ENCODE measurements at regions not wholly inside any gene's neighbourhood (a gene's known extent, or its start where the extent isn't known, plus 50 kb on each side); places are given as distances from the start of the nearest gene placed in this dataset.
"Not testable (repeated sequence)": the region's sequence is repeated elsewhere in the genome, so short reads cannot be mapped to it uniquely, and the experiment has no call there.

- Mint-ChIP-seq H3K4me1 (ENCODE audit: low read depth) (no peaks in the 10 kb centered on the region), H3K36me3 (ENCODE audit: low read depth) (no peaks in the 10 kb centered on the region), H3K27ac (ENCODE audit: unreplicated experiment) (no peak overlapping the region), H3K4me3 (ENCODE audit: unreplicated experiment) (no peak overlapping the region), H3K9me3 (ENCODE audit: low read depth) (no peaks in the 10 kb centered on the region), H3K27me3 (ENCODE audit: low read depth) (no peaks in the 10 kb centered on the region)
- DNase-seq (ENCODE audit: low spot score), result no peak
- TF ChIP-seq, protein P1, sequence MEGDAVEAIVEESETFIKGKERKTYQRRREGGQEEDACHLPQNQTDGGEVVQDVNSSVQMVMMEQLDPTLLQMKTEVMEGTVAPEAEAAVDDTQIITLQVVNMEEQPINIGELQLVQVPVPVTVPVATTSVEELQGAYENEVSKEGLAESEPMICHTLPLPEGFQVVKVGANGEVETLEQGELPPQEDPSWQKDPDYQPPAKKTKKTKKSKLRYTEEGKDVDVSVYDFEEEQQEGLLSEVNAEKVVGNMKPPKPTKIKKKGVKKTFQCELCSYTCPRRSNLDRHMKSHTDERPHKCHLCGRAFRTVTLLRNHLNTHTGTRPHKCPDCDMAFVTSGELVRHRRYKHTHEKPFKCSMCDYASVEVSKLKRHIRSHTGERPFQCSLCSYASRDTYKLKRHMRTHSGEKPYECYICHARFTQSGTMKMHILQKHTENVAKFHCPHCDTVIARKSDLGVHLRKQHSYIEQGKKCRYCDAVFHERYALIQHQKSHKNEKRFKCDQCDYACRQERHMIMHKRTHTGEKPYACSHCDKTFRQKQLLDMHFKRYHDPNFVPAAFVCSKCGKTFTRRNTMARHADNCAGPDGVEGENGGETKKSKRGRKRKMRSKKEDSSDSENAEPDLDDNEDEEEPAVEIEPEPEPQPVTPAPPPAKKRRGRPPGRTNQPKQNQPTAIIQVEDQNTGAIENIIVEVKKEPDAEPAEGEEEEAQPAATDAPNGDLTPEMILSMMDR (IDR thresholded peaks at IDR 0.05), result no peak
These were observed 272.1 kb upstream of the IZUMO3 start for GRCh38 chr9:24817756-24818155.

DNA sequence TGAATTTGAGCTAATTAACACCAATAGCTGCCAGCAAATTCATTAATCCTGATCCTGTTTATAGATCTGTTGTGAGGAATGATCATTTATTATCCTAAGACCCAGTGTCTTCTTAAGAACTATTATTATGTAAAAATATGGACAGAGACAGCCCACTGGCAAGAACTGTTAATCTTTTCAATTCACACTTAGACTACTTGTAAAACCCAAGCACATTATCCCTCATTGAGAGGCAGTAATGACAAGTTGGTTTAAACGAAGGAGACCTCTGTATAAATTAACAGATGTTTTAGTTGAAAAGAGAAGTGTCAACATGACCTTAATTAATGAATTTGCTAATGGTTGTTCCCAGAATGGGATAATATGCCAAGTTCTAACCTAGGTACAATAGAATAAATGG, 270.3 kb upstream of the IZUMO3 start:
- no peak overlapping the region for H3K27ac Mint-ChIP-seq (ENCODE audit: unreplicated experiment)
- H3K9me3 Mint-ChIP-seq (ENCODE audit: low read depth), result no peaks in the 10 kb centered on the region
- H3K4me3 Mint-ChIP-seq (ENCODE audit: unreplicated experiment), result no peak overlapping the region

DNA sequence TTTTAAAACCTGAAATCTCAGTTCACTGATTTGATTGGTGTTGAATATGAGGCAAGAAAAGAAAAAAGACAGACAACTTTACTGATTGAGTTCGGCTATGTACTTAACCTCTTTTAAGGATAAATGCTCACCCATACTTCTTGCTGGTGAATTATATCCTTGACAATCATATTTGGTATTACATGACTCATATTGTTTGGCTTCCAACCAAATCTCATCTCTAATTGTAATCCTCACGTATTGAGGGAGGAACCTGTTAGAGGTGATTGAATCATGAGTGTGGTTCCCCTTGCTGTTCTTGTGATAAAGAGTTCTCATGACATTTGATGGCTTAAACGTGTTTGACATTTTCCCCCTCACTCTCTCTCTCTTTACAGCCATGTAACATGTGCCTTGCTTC, 255.6 kb upstream of the IZUMO3 start:
- Mint-ChIP-seq H3K27me3 (ENCODE audit: low read depth) (peaks cover 1% of the 10 kb centered on the region), H3K36me3 (ENCODE audit: low read depth) (no peaks in the 10 kb centered on the region), H3K9me3 (ENCODE audit: low read depth) (no peaks in the 10 kb centered on the region), H3K27ac (ENCODE audit: unreplicated experiment) (no peak overlapping the region), H3K4me3 (ENCODE audit: unreplicated experiment) (no peak overlapping the region), H3K4me1 (ENCODE audit: low read depth) (no peaks in the 10 kb centered on the region)
- no peak for DNase-seq (ENCODE audit: low spot score)
- TF ChIP-seq, protein P1 (IDR thresholded peaks at IDR 0.05), result no peak

More for the DNA sequence above, 270.3 kb upstream of the IZUMO3 start:
- Mint-ChIP-seq H3K27me3 (ENCODE audit: low read depth) (no peaks in the 10 kb centered on the region), H3K36me3 (ENCODE audit: low read depth) (no peaks in the 10 kb centered on the region), H3K4me1 (ENCODE audit: low read depth) (no peaks in the 10 kb centered on the region)
- TF ChIP-seq, protein P1 (IDR thresholded peaks at IDR 0.05), result no peak
- DNase-seq (ENCODE audit: low spot score), result no peak

GRCh38 chr9:24793787-24794186, 248.1 kb upstream of the IZUMO3 start:
- DNase-seq (ENCODE audit: low spot score), result no peak
- TF ChIP-seq, protein P1 (IDR thresholded peaks at IDR 0.05), result no peak
- no peak overlapping the region for H3K27ac Mint-ChIP-seq (ENCODE audit: unreplicated experiment)
- no peaks in the 10 kb centered on the region for H3K4me1 Mint-ChIP-seq (ENCODE audit: low read depth)
- peaks cover 24% of the 10 kb centered on the region for H3K9me3 Mint-ChIP-seq (ENCODE audit: low read depth)
- H3K36me3 Mint-ChIP-seq (ENCODE audit: low read depth), result no peaks in the 10 kb centered on the region
- H3K27me3 Mint-ChIP-seq (ENCODE audit: low read depth), result peaks cover 1% of the 10 kb centered on the region
- H3K4me3 Mint-ChIP-seq (ENCODE audit: unreplicated experiment), result no peak overlapping the region

- Mint-ChIP-seq H3K4me1 (ENCODE audit: low read depth) (no peaks in the 10 kb centered on the region), H3K27ac (ENCODE audit: unreplicated experiment) (no peak overlapping the region), H3K36me3 (ENCODE audit: low read depth) (no peaks in the 10 kb centered on the region), H3K4me3 (ENCODE audit: unreplicated experiment) (no peak overlapping the region), H3K9me3 (ENCODE audit: low read depth) (peaks cover 38% of the 10 kb centered on the region), H3K27me3 (ENCODE audit: low read depth) (no peaks in the 10 kb centered on the region)
- TF ChIP-seq, protein P1 (IDR thresholded peaks at IDR 0.05), result no peak
- DNase-seq (ENCODE audit: low spot score), result no peak
These were observed 230.5 kb upstream of the IZUMO3 start for GRCh38 chr9:24776226-24776625.

DNA sequence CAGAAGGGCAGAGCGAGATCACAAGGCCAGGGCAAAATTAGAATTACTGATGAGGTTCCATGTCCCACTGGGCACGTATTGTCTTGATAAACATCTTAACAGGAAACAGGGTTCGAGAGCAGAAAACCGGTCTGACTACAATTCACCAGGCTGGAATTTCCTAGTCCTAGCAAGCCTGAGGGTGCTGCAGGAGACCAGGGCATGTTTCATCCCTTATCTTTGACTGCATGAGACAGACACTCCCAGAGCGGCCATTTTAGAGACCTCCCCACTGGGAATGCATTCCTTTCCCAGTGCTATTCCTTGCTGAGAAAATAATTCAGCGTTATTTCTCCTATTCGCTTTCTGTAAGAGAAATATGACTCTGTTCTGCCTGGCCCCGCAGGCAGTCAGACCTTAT, 228.5 kb upstream of the IZUMO3 start:
- not testable (repeated sequence) for H3K27me3 Mint-ChIP-seq (ENCODE audit: low read depth); H3K4me3 Mint-ChIP-seq (ENCODE audit: unreplicated experiment); DNase-seq (ENCODE audit: low spot score); H3K36me3 Mint-ChIP-seq (ENCODE audit: low read depth); H3K27ac Mint-ChIP-seq (ENCODE audit: unreplicated experiment); H3K4me1 Mint-ChIP-seq (ENCODE audit: low read depth)
- H3K9me3 Mint-ChIP-seq (ENCODE audit: low read depth), result peaks cover 36% of the 10 kb centered on the region
